Posterior cingulate gyrus (tissue), 11 donors: ENCODE measurements at regions not wholly inside any gene's neighbourhood (a gene's known extent, or its start where the extent isn't known, plus 50 kb on each side); places are given as distances from the start of the nearest gene placed in this dataset.
A peak's percentile ranks its signal among the peaks of the same experiment; 100 is the strongest.
"Not testable (repeated sequence)": the region's sequence is repeated elsewhere in the genome, so short reads cannot be mapped to it uniquely, and the experiment has no call there.

Source experiments
- DNase-seq, 10 donors: peaks; one replicate each; pipeline versions ENCODE4 v3.0.0 to v3.0.0-alpha.2; 2020 to 2021; ENCODE audit warnings: mixed read lengths in 3 of 10
- intact Hi-C: fragments of 100-400 bp; cut with DNase I; formaldehyde crosslinking; loops from one replicate; pipeline ENCODE4 v1.15.1; 2023

DNA sequence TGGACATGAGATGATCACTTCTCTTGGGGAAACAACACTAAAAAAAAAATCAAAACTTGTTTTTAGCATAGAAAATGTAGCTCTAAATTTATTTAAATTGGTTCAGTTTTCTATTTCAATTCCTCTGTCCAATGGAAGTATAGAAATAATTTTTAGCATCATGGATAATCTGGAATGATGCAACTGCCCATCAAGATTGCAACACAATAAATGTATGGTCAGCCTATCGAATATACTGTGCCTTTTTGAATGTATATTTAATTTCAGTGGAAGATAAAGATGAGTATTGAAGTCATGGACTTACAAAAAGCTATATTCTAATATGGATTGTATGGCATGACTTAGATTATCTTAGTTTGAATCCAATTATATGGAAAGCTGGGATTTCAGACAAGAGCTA is 906.7 kb downstream of the IGSF11 start:
- intact Hi-C loops, result no loop called here
- DNase-seq, result no peak

DNA sequence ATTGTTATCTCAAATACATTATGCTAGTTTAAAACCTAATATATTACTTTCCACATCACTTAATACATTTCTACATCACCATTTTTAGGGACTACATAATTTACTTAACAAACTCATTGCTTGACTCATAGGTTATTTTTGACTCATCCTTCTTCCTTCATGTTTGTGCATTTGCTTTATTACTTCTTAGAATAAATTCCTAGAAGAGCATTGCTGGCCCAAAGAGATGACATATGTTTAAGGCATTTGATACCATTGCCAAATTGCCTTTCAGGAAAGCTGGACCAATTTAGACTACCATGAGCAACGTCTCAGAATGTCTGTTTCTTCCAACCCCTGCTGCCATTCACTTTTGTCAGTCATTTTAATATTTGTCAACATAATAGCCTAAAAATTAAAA is 905.8 kb downstream of the IGSF11 start:
- no peak for DNase-seq
- intact Hi-C loops, result no loop called here

DNA sequence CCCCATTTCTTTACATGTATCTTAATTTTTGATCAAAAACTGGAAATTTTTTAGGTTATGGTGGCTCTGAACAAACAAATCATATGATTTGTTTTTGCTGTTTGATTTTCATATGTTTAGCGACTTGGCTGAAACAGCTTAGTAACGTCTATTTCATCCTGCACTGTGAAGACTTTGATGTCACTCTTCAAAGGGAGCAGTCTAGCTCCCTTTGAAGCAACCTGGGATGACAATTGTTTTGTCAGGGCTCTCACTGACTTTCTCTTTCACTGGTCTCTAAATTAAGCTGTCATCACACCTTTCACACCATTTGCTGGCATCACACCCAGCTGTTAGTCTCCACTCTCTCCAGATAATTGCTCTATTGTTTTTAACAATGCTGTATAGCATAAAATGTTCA is 896.9 kb downstream of the IGSF11 start:
- intact Hi-C loops, result no loop called here
- no peak for DNase-seq

- DNase-seq, result peak in 1 of 10 donors; percentile 60
Measured at GRCh38 chr3:118144919-118145318, 889.7 kb downstream of the IGSF11 start.

DNA sequence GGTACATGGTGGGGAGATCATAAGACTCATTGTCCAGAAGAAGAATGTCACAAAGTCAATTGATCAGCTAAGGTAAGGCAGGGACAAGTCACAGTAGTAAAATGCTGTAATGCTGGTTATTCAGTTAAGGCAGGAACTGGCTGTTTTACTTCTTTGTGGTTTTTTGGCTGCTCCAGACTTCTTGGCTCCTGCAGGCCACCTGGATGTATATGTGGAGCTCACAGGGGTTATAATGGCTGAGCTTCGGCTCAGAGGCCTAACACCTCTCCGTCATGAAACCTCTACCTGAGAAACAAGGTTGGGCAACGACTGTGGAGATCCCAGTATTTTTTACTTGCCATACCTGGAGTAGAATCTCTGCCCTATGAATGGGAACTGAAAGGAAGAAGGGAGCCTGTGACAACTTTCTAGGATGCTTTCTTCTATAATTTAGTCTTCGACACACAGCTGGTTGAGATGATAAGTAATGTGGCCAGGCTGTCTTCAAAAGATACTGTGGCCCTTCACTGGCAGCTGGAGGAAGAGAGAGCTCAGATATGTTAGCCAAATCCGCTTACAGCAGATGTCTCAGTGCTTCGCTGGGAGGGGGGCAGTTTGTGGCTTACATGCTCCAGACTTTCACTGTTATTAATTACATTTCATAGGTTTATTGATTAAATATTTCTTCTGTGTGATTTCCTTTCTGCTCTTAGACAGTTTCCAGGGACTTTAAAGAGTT is 887.8 kb downstream of the IGSF11 start:
- intact Hi-C loops, result no loop called here
- no peak for DNase-seq

More at GRCh38 chr3:118144919-118145318, 889.7 kb downstream of the IGSF11 start:
- intact Hi-C loops, result no loop called here

DNA sequence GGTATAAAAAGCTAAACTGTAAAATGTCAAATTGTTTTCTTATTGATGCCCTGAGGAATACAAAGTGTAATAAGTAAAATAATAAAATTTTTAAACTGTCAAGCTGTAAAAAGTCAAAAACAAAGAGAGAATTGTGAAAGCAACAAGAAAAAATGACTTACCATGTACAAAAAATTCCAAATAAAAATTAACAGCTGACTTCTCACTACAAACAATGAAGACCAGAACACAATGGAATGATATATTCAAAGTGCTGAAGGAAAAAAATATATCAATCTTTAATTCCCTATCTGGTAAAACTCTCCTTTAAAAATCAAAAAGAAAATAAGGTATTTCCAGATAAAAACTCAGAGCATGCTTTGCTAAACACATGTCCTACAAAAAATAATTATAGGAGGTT is 883.5 kb downstream of the IGSF11 start:
- no peak for DNase-seq
- intact Hi-C loops, result no loop called here

DNA sequence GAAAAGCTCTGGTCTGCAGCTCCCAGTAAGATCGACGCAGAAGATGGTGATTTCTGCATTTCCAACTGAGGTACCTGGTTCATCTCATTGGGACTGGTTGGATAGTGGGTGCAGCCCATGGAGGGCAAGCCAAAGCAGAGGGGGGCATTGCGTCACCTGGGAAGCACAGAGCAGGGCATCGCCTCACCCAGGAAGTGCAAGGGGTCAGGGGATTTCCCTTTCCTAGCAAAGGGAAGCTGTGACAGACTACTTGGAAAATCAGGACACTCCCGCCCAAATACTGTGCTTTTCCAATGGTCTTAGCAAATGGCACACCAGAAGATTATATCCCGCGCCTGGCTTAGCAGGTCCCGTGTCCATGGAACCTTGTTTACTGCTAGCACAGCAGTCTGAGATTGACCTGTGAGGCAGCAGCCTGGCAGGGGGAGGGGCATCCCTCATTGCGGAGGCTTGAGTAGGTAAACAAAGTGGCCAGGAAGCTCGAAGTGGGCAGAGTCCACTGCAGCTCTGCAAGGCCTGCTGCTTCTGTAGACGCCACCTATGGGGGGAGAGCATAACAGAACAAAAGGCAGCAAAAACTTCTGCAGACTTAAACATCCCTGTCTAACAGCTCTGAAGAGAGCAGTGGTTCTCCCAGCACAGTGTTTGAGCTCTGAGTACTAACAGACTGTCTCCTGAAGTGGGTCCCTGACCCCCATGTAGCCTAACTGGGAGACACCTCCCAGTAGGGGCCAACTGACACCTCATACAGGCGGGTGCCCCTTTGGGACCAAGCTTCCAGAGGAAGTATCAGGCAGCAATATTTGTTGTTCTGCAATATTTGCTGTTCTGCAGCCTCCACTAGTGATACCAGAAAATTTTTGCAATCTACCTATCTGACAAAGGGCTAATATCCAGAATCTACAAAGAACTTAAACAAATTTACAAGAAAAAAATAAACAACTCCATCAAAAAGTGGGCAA is 871.7 kb downstream of the IGSF11 start:
- intact Hi-C loops, result not testable (repeated sequence)
- peak in 1 of 10 donors; percentile 38 for DNase-seq

DNA sequence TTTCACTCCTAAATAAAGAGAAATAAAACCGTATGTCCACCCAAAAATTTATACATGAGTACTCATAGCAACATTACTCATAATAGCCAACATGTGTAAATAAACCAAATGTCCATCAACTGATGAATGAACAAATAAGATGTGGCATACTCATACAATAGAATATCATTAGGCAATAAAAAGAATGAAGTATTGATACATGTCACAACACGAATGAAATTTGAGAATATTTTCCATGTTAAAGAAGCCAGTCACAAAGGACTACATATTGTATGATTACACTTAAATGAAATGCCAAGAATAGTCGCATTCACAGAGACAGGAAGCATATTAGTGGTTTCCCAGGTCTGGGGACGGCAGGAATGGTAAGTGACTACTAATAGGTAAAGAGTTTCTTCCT is 869.2 kb downstream of the IGSF11 start:
- no peak for DNase-seq
- intact Hi-C loops, result no loop called here

GRCh38 chr3:118167571-118167970 is 867.1 kb downstream of the IGSF11 start:
- intact Hi-C loops, result no loop called here
- DNase-seq, result no peak

- intact Hi-C loops, result no loop called here
- no peak for DNase-seq
Measured at GRCh38 chr3:118168175-118168574, 866.5 kb downstream of the IGSF11 start.

DNA sequence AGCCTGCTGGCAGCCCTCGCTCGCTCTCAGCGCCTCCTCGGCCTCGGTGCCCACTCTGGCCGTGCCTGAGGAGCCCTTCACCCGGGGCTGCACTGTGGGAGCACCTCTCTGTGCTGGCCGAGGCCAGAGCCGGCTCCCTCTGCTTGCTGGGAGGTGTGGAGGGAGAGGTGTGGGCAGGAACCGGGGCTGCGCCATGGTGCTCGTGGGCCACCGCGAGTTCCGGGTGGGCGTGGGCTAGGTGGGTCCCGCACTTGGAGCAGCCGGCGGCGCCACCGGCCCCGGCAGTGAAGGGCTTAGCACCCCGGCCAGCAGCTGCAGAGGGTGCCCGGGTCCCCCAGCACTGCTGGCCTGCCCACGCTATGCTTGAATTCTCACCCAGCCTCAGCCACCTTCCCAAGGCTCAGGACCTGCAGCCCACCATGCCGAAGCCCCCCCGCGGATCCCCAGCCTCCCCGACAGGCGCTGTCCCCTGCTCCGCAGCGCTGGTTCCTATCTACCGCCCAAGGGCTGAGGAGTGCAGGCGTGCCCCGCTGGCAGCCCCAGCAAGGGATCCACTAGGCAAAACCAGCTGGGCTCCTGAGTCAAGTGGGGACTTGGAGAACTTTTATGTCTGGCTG is 863.3 kb downstream of the IGSF11 start:
- intact Hi-C loops, result no loop called here
- DNase-seq, result peak in 2 of 10 donors; percentile 70 to 73

- no peak for DNase-seq
- intact Hi-C loops, result no loop called here
Measured at GRCh38 chr3:118180853-118181252, 853.8 kb downstream of the IGSF11 start.

GRCh38 chr3:118181274-118181673 is 853.4 kb downstream of the IGSF11 start:
- intact Hi-C loops, result no loop called here
- no peak for DNase-seq

- intact Hi-C loops, result no loop called here
- no peak for DNase-seq
Measured at GRCh38 chr3:118186051-118186450, 848.6 kb downstream of the IGSF11 start.

- intact Hi-C loops, result no loop called here
Measured at GRCh38 chr3:118187221-118187620, 847.4 kb downstream of the IGSF11 start.

DNA sequence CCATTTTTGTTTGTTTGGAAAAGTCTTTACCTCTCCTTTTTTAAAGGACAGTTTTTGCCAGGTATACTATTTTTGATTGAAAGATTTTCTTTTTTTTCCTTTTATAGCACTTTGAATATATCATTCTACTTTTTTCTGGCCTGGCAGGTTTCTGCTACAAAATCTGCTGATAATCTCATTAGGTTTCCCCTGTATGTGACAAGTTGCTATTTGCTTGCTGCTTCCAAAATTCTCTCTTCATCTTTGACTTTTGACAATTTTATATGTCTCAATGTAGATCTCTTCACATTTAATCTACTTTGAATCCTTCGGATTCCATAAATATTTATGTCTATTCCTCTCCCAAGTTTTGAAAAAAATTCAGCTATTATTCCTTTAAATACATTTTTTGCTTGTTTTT is 838.5 kb downstream of the IGSF11 start:
- intact Hi-C loops, result no loop called here
- no peak for DNase-seq

More at GRCh38 chr3:118187221-118187620, 847.4 kb downstream of the IGSF11 start:
- DNase-seq, result no peak

GRCh38 chr3:118199044-118199443 is 835.6 kb downstream of the IGSF11 start:
- intact Hi-C loops, result no loop called here

DNA sequence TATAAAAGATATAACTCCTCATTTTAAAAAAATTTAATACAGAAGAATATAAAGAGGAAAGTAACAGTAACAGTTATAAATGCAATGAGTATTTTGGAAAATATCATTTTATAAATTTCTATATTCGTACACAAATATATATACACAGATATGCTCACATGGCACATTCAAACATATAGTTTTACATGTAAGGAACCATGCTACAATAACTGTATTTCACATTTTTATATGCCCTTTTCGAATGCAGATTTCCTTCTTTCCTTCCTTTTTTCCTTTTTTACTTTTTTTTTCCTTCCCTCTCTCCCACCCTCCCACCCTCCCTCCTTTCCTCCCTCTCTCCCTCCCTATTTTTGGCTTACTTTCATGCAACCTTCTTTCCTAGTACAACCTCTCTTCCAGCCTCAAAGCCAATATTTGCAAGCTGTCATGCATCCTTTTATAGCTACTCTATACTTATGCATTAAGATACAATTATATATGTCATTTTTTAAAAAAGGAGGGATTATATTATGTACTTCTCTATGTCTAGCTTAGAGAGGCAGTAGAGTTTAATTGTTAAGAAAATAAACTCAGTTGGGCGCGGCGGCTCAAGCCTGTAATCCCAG is 830.5 kb downstream of the IGSF11 start:
- intact Hi-C loops, result no loop called here
- DNase-seq, result no peak

More at GRCh38 chr3:118199044-118199443, 835.6 kb downstream of the IGSF11 start:
- DNase-seq, result no peak

DNA sequence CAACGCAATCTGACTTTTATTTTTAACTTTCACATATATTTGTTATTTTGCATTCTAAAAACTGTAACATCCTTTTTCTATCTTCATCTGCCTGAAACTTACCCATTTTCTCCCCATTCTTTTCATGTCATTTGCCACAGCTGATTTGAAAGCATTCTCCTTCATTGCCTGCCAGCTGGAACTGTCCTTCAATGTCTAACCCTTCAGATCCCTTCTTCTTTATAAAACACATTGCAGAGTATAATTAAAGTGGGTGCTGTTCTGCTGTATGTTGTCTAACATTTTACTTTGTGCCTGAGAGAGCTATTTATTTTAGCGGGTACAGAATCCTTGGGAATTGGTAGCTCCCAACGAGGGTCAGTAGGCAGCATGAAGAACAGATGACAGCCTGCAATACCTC is 827.4 kb downstream of the IGSF11 start:
- intact Hi-C loops, result no loop called here
- no peak for DNase-seq

DNA sequence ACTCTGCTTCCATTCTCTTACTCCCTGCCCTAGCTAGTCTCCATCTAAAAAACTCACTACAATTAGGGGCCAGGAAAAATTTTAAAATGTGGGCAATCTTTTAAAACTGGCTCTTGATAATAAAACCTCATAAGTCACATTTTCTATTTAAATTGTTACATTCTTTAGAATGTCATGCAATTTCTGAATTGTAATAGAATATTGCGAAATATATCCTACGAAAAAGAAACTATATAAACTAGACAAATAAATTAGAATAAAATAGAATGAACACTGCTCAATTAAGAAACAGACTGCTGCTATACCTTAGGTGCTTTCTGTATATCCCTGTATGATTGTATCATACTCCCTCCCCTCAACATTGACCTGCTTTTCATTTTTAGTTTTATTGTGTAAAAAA is 826.0 kb downstream of the IGSF11 start:
- intact Hi-C loops, result no loop called here
- no peak for DNase-seq

DNA sequence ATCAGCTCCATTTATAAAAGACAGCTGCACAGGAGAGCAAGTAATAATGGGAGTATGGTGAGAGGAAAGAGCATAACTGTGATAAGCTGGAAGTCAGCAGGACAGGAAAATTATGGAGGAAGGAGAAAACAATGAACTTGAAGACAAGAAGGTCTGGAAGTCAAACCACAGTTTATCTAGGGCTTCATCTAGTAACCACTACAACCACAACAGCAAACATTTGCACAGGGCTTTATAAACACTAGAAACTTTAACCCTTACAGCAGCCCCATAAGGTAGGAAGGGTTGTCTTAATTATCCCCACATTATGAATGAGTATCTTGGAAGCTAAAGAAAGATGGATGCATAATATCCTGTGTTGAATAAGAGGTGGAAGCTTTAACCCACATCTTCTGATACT is 820.8 kb downstream of the IGSF11 start:
- no peak for DNase-seq
- intact Hi-C loops, result no loop called here
